ENCODE measurements at regions not wholly inside any gene's neighbourhood (a gene's known extent, or its start where the extent isn't known, plus 50 kb on each side); places are given as distances from the start of the nearest gene placed in this dataset.

- no peak overlapping the region for H3K4me3 ChIP-seq (ENCODE audit: low read depth, low read length)
- no peak for DNase-seq (ENCODE audit: low read depth)
- in situ Hi-C loops (cut with HindIII; ENCODE audit: low sequenced_read_pairs) = no loop called here
- TF ChIP-seq, protein P1, sequence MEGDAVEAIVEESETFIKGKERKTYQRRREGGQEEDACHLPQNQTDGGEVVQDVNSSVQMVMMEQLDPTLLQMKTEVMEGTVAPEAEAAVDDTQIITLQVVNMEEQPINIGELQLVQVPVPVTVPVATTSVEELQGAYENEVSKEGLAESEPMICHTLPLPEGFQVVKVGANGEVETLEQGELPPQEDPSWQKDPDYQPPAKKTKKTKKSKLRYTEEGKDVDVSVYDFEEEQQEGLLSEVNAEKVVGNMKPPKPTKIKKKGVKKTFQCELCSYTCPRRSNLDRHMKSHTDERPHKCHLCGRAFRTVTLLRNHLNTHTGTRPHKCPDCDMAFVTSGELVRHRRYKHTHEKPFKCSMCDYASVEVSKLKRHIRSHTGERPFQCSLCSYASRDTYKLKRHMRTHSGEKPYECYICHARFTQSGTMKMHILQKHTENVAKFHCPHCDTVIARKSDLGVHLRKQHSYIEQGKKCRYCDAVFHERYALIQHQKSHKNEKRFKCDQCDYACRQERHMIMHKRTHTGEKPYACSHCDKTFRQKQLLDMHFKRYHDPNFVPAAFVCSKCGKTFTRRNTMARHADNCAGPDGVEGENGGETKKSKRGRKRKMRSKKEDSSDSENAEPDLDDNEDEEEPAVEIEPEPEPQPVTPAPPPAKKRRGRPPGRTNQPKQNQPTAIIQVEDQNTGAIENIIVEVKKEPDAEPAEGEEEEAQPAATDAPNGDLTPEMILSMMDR (IDR thresholded peaks at IDR 0.05; ENCODE audit: low read depth, low read length, missing control alignments) = no peak
Observed at GRCh38 chr2:60648191-60648590, 94.7 kb upstream of the BCL11A start.

- no peak overlapping the region for H3K4me3 ChIP-seq (ENCODE audit: low read depth, low read length)
- TF ChIP-seq, protein P1 (IDR thresholded peaks at IDR 0.05; ENCODE audit: low read depth, low read length, missing control alignments) = no peak
- DNase-seq (ENCODE audit: low read depth) = no peak
- in situ Hi-C loops (cut with HindIII; ENCODE audit: low sequenced_read_pairs) = no loop called here
Observed at GRCh38 chr2:60649721-60650120, 96.3 kb upstream of the BCL11A start.

DNA sequence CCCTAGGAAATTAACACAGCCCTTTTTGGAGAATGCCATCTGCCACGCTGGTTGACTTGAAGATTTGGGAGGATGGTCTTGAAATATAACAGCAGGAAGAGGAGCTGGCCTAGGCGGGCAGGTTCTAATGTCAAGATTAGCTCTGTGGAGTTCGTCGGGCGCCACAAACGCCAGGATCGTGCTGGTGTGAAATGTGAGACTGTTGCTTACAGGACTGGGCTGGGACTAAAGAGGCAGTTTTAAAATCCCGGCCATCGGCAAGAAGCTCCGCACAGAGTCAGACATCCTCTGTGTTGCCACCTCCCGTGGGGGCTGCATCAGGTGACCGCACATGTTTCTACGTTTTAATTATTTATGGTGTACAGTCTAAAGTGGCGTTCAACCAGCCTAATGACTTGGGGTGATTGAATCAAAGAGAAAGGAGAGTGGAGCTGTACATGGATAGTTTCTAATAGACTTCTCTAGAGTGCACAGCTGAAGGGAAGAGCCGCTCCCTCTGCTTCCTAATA lies 99.4 kb upstream of the BCL11A start:
- no peak overlapping the region for H3K4me3 ChIP-seq (ENCODE audit: low read depth, low read length)
- no peak for DNase-seq (ENCODE audit: low read depth)
- in situ Hi-C loops (cut with HindIII; ENCODE audit: low sequenced_read_pairs) = no loop called here
- TF ChIP-seq, protein P1 (IDR thresholded peaks at IDR 0.05; ENCODE audit: low read depth, low read length, missing control alignments) = no peak

GRCh38 chr2:60657673-60658072 lies 98.4 kb upstream of the PAPOLG start:
- TF ChIP-seq, protein P1 (IDR thresholded peaks at IDR 0.05; ENCODE audit: low read depth, low read length, missing control alignments) = no peak
- in situ Hi-C loops (cut with HindIII; ENCODE audit: low sequenced_read_pairs) = no loop called here
- no peak overlapping the region for H3K4me3 ChIP-seq (ENCODE audit: low read depth, low read length)
- no peak for DNase-seq (ENCODE audit: low read depth)

GRCh38 chr2:60659026-60659425 lies 97.0 kb upstream of the PAPOLG start:
- TF ChIP-seq, protein P1 (IDR thresholded peaks at IDR 0.05; ENCODE audit: low read depth, low read length, missing control alignments) = no peak
- no peak overlapping the region for H3K4me3 ChIP-seq (ENCODE audit: low read depth, low read length)
- in situ Hi-C loops (cut with HindIII; ENCODE audit: low sequenced_read_pairs) = no loop called here
- DNase-seq (ENCODE audit: low read depth) = no peak

- TF ChIP-seq, protein P1 (IDR thresholded peaks at IDR 0.05; ENCODE audit: low read depth, low read length, missing control alignments) = no peak
- no peak for DNase-seq (ENCODE audit: low read depth)
- in situ Hi-C loops (cut with HindIII; ENCODE audit: low sequenced_read_pairs) = no loop called here
- no peak overlapping the region for H3K4me3 ChIP-seq (ENCODE audit: low read depth, low read length)
Observed at GRCh38 chr2:60661073-60661738, 94.9 kb upstream of the PAPOLG start.

Data from astrocyte of the cerebellum (primary cell).